DND-41 (cell line): ENCODE measurements at regions not wholly inside any gene's neighbourhood (a gene's known extent, or its start where the extent isn't known, plus 50 kb on each side); places are given as distances from the start of the nearest gene placed in this dataset.

Experiments used
- ATAC-seq: fragments of 200-7000 bp; cut with Tn5 transposase; 3 replicates; pipeline ENCODE4 v1.9.1; 2021; ENCODE audit warnings: low read depth; ENCODE audit not compliant: insufficient read depth
- DNase-seq: peaks from one replicate; pipeline ENCODE4 v3.0.0-alpha.2; 2020
- H2AFZ ChIP-seq: 2 replicates; pipeline ENCODE4 v1.6.0; 2012; ENCODE audit warnings: low read depth, low read length
- H3K27ac ChIP-seq: 2 replicates; pipeline ENCODE4 v1.5.1; 2012; ENCODE audit warnings: low read length, inconsistent platforms
- H3K27me3 ChIP-seq: fragments of 200-600 bp; sonication (generic); 2 replicates; pipeline ENCODE4 v1.6.0; 2012; ENCODE audit warnings: low read length, mild to moderate bottlenecking, inconsistent platforms; ENCODE audit not compliant: insufficient read depth, poor library complexity
- H3K36me3 ChIP-seq: 2 replicates; pipeline ENCODE4 v1.5.1; 2012; ENCODE audit warnings: low read length, inconsistent platforms; ENCODE audit not compliant: insufficient read depth
- H3K4me1 ChIP-seq: 2 replicates; pipeline ENCODE4 v1.5.1; 2012; ENCODE audit warnings: mild to moderate bottlenecking, low read length; ENCODE audit not compliant: insufficient read depth
- H3K4me2 ChIP-seq: 2 replicates; pipeline ENCODE4 v1.6.0; 2012; ENCODE audit warnings: mild to moderate bottlenecking, moderate library complexity, low read length, inconsistent platforms; ENCODE audit not compliant: insufficient read depth
- H3K4me3 ChIP-seq, 2 experiments: fragments of 200-600 bp in 1 of 2; shearing (Covaris generic) in 1 of 2; 2 replicates each; pipeline ENCODE4 v1.5.1; 2012 to 2016; ENCODE audit warnings: inconsistent platforms in 2 of 2, low read length in 2 of 2, mild to moderate bottlenecking in 2 of 2, low read depth in 1 of 2, moderate library complexity in 1 of 2
- H3K79me2 ChIP-seq: 2 replicates; pipeline ENCODE4 v1.6.0; 2012; ENCODE audit warnings: low read length, inconsistent platforms; ENCODE audit not compliant: insufficient read depth
- H3K9ac ChIP-seq: 2 replicates; pipeline ENCODE4 v1.6.0; 2012; ENCODE audit warnings: low read depth, mild to moderate bottlenecking, inconsistent platforms, low read length, moderate library complexity
- H3K9me3 ChIP-seq: 2 replicates; pipeline ENCODE4 v1.5.1; 2012; ENCODE audit warnings: low read length, moderate library complexity, mild to moderate bottlenecking, inconsistent platforms; ENCODE audit not compliant: insufficient read depth, severe bottlenecking
- H4K20me1 ChIP-seq: 2 replicates; pipeline ENCODE4 v1.6.0; 2012; ENCODE audit warnings: low read length; ENCODE audit not compliant: insufficient read depth
- CTCF ChIP-seq: IDR thresholded peaks from 2 replicates; pipeline ENCODE4 v1.5.1; 2012; ENCODE audit warnings: borderline replicate concordance, low read length, moderate library complexity, mild to moderate bottlenecking; ENCODE audit not compliant: poor library complexity, severe bottlenecking; ENCODE audit errors: extremely low read depth
- EZH2 ChIP-seq: IDR thresholded peaks from 3 replicates; pipeline ENCODE4 v1.6.1; 2012; ENCODE audit warnings: borderline replicate concordance, low read depth, mild to moderate bottlenecking, moderate library complexity, low read length, inconsistent platforms; ENCODE audit not compliant: severe bottlenecking

- ATAC-seq, result no peak
- Histone ChIP-seq H3K9me3 (no peaks in the 10 kb centered on the region), H2AFZ (no peak overlapping the region), H3K27me3 (no peaks in the 10 kb centered on the region), H3K36me3 (no peaks in the 10 kb centered on the region), H3K4me3 (no peak overlapping the region), H4K20me1 (no peaks in the 10 kb centered on the region), H3K9ac (no peak overlapping the region), H3K79me2 (no peaks in the 10 kb centered on the region), H3K4me2 (no peak overlapping the region), H3K4me1 (peaks cover 15% of the 10 kb centered on the region), H3K27ac (no peak overlapping the region)
- no peak for DNase-seq
- TF ChIP-seq CTCF, result no peak
- TF ChIP-seq EZH2, result no peak
These were observed 425.9 kb downstream of the ETS1 start for GRCh38 chr11:128161436-128161835.

- Histone ChIP-seq H3K27me3 (no peaks in the 10 kb centered on the region), H3K4me3 (no peak overlapping the region), H3K9ac (no peak overlapping the region), H3K36me3 (no peaks in the 10 kb centered on the region), H3K79me2 (no peaks in the 10 kb centered on the region), H4K20me1 (no peaks in the 10 kb centered on the region), H3K4me2 (no peak overlapping the region), H3K4me1 (peaks cover 3% of the 10 kb centered on the region; the same call in 1 of the 2 replicates), H3K9me3 (no peaks in the 10 kb centered on the region), H2AFZ (no peak overlapping the region), H3K27ac (no peak overlapping the region)
- TF ChIP-seq CTCF (no peak), EZH2 (no peak)
- DNase-seq (no peak), ATAC-seq (no peak)
These were observed 428.5 kb downstream of the ETS1 start for GRCh38 chr11:128158860-128159259.

DNA sequence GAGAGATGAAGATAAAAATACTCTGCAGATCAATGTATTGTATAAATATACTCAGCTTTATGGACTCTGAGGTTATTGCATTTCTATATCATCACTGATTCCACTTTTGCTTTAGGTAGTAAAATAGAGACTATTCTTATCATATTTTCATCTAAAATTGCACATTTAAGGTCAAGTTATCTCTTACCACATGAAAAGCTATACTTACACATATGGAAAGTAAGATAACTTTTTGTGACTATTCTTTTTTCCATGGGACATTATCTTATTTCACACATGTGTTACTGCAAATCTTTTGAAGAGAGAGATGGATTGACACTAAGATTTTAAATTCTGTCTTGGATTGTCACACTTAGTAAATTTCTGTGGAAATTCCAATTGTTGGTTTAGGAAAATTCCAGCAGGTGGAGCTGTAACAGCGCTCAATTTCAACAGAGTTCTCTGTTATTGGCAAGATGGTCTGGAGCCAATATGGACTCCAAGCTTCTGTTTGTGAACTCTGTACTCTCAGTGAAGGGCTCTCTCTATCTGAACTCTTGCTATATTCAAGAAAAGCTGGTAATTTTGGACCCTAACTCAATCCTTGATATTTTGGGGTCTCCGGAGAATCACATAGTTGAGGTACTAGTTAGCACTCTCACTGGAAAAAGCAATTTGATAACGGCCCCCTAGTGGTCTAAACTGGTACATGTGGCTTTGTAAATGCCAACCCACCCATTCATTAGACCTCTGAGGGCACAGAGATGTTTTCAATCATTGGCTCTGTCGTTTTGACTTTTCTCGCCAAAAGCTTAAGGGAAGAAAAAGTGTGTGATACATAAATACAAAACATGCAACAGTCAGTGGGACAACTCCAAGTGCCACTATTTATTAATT lies 429.7 kb downstream of the ETS1 start:
- ATAC-seq, result peak; percentile 83
- H3K9ac ChIP-seq, result no peak overlapping the region
- no peak overlapping the region for H3K4me3 ChIP-seq

More for the DNA sequence above, 429.7 kb downstream of the ETS1 start:
- no peak overlapping the region; the same call in 1 of the 2 replicates for H3K27ac ChIP-seq
- peaks cover 3% of the 10 kb centered on the region; the same call in 1 of the 2 replicates for H3K4me1 ChIP-seq
- H3K79me2 ChIP-seq, result no peaks in the 10 kb centered on the region
- H4K20me1 ChIP-seq, result no peaks in the 10 kb centered on the region
- H2AFZ ChIP-seq, result peak overlapping the region; percentile 63
- TF ChIP-seq CTCF (peak; percentile 74), EZH2 (no peak)
- H3K36me3 ChIP-seq, result no peaks in the 10 kb centered on the region
- no peaks in the 10 kb centered on the region for H3K27me3 ChIP-seq
- H3K9me3 ChIP-seq, result no peaks in the 10 kb centered on the region
- DNase-seq, result peak; percentile 66
- H3K4me2 ChIP-seq, result no peak overlapping the region
